ENCODE measurements at regions not wholly inside any gene's neighbourhood (a gene's known extent, or its start where the extent isn't known, plus 50 kb on each side); places are given as distances from the start of the nearest gene placed in this dataset.

GRCh38 chr14:86050072-86050683 is 520.2 kb downstream of the FLRT2 start:
- no peak for DNase-seq (ENCODE audit: low read depth in 1 of 2, low spot score in 1 of 2)

DNA sequence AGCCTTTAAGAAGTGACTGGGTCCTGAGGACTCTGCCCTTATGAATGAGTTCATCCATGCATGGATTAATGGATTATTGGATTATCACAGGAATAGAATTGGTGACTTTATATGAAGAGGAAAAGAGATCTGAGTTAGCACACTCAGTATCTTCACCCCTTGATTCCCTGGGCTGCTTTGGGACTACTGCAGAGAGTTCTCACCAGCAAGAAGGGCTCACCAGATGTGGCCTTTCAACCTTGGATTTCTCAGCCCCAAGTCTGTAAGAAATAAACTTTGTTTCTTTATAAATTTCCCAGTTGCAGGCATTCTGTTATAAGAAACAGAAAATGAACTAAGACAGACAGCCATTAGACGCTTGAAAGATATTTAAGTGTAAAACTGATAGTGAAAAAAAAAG is 509.2 kb downstream of the FLRT2 start:
- DNase-seq (ENCODE audit: low read depth in 1 of 2, low spot score in 1 of 2) = no peak

- DNase-seq (ENCODE audit: low read depth in 1 of 2, low spot score in 1 of 2) = peak in 1 of 2 donors; percentile 2
Observed at GRCh38 chr14:86038387-86039042, 508.6 kb downstream of the FLRT2 start.

GRCh38 chr14:86035882-86036281 is 505.9 kb downstream of the FLRT2 start:
- no peak for DNase-seq (ENCODE audit: low read depth in 1 of 2, low spot score in 1 of 2)

DNA sequence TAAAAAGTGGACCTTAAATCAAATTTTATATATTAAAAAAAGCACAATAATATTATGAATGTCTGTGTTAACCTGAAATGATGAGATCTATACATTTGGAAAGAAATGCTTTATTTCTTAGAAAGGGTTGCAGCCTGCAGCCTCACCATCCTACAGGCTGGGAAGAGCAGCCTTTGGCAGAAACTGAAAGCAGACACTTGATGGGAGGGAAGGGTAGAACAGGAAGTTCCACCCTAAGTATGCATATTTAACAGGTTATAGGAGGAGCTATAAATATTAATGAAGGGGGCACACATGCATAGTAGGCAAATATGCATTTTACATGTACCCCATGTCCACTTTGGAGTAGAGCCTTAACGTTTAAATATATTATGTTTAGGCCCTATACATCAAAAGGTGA is 498.0 kb downstream of the FLRT2 start:
- no peak for DNase-seq (ENCODE audit: low read depth in 1 of 2, low spot score in 1 of 2)

- no peak for DNase-seq (ENCODE audit: low read depth in 1 of 2, low spot score in 1 of 2)
Observed at GRCh38 chr14:86027144-86027543, 497.2 kb downstream of the FLRT2 start.

DNA sequence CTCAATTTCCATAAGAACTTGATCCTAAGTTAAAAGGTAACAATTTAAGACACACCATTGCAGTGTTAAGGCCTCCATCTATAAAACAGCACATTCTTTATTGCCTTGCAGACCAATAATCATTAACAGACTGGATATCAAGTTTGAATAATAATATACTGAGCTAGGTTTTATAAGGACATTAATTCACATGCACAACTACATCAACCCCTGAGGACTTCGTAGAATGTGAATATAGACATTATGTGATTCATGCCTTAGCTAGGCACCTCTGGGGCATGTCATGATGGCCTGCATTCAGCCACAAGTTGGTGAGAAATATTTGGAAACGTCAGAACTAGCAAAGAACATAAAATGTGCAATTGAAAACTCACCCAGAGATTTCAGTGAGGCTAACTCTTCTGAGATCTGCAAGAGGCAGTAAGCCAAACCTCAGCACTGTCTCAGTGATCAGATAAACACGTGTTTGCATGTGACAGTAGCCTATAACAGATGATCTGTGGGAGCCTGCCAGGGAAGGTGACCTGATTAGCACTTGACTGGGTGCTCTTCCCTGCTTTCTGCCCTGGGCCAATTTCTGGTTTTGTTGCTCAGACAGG is 492.2 kb downstream of the FLRT2 start:
- DNase-seq (ENCODE audit: low read depth in 1 of 2, low spot score in 1 of 2) = no peak

- no peak for DNase-seq (ENCODE audit: low read depth in 1 of 2, low spot score in 1 of 2)
Observed at GRCh38 chr14:86020841-86021240, 490.9 kb downstream of the FLRT2 start.

GRCh38 chr14:86015941-86016340 is 486.0 kb downstream of the FLRT2 start:
- no peak for DNase-seq (ENCODE audit: low read depth in 1 of 2, low spot score in 1 of 2)

- DNase-seq (ENCODE audit: low read depth in 1 of 2, low spot score in 1 of 2) = no peak
Observed at GRCh38 chr14:86015511-86015910, 485.6 kb downstream of the FLRT2 start.

DNA sequence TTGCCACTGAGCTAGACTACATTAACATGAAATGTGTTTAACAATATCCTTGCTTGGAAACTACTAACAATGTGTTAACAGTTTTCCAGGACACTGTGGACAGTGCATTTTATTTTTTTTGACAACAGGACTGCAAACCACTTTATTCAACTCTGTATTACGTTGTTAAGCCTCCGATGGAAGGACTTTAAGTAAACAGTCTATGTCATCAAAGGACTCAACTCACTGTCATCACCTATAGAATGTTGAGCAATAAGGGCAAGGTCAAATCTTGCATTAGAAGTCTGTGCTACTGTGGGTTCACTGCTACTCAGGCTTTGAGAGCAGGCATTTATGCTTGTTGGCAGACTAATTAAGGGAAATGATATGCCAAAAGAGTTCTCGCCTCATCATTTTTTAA is 483.7 kb downstream of the FLRT2 start:
- DNase-seq (ENCODE audit: low read depth in 1 of 2, low spot score in 1 of 2) = no peak

GRCh38 chr14:86012461-86012860 is 482.5 kb downstream of the FLRT2 start:
- no peak for DNase-seq (ENCODE audit: low read depth in 1 of 2, low spot score in 1 of 2)

DNA sequence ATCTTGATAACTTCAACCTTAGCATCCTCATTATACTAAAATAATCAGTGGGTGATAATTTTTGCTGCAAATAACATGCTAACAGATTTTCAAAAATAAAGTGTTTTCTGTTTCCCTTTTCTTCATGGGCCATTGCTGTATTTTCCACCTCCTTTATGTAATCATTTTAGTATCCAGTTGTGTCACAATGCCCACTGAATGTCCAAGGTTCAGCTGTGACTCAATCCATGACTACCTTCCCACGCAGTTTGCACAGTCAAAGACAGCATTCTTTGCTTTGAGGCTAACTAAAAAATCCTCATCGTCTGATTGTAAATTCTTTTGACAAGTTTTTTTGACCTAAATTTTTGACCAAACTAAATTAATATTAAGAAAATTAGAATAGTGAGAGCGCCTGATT is 474.1 kb downstream of the FLRT2 start:
- DNase-seq (ENCODE audit: low read depth in 1 of 2, low spot score in 1 of 2) = no peak

GRCh38 chr14:85996551-85996950 is 466.6 kb downstream of the FLRT2 start:
- no peak for DNase-seq (ENCODE audit: low read depth in 1 of 2, low spot score in 1 of 2)

GRCh38 chr14:85991156-85991555 is 461.2 kb downstream of the FLRT2 start:
- DNase-seq (ENCODE audit: low read depth in 1 of 2, low spot score in 1 of 2) = no peak

GRCh38 chr14:85987907-85988306 is 458.0 kb downstream of the FLRT2 start:
- DNase-seq (ENCODE audit: low read depth in 1 of 2, low spot score in 1 of 2) = no peak

DNA sequence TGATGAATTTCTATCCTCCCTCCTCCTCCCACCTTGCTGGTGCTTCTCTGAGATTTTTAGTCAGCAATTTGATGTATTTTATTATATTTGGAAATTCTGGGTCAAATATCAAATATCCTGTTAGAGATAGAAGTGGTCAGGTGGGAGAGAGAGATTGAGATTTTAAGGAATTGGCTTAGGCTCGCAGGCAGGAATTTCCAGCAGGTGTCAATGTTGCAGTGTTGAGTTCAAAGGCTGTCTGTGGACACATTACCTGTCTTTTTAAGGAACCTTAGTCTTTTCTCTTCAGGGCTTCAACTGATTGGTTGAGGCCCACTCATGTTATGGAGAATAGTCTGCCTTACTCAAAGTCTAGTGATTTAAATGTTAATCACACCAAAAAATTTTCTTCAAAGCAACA is 457.3 kb downstream of the FLRT2 start:
- no peak for DNase-seq (ENCODE audit: low read depth in 1 of 2, low spot score in 1 of 2)

DNA sequence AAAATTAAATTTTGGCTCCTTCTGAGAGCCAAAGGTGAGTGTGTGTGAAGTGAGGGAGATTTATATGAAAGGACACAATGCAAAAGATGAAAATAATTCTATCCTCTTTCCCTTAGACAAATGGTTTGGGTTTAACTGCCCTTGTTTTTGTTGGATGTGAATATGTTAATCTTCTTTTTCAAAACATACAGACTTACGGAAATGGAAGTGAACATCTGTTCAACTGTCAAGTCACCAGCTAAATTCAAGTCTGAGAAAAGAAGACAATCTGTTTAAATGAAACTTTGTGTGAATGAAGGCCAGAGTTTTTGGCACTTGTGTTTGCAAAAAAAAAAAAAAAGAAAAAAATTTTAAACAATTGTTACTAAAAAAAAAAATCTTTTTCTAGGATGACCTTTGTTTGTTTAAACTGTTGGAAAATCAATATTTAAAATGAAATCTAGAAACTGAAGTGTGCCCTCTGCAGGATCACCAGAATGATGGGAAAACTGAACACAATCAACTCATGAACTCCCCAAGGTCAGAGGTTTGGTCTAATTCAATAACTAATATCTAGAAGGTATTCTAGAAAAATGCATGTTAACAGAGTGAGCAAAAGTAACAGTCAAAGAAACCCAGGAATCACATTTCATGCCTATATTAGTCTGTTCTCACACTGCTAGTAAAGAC is 448.8 kb downstream of the FLRT2 start:
- DNase-seq (ENCODE audit: low read depth in 1 of 2, low spot score in 1 of 2) = no peak

DNA sequence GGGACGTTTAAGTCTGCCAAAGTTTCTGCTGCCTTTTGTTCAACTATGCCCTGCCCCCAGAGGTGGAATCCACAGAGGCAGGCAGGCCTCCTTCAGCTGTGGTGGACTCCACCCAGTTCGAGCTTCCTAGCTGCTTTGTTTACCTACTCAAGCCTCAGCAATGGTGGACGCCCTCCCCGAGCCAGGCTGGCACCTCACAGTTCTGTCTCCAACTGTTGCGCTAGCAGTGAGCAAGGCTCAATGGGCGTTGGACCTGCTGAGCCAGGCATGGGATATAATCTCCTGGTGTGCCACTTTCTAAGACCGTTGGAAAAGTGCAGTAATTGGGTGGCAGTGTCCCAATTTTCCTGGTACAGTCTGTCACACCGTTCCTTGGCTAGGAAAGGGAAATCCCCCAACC is 444.7 kb downstream of the FLRT2 start:
- no peak for DNase-seq (ENCODE audit: low read depth in 1 of 2, low spot score in 1 of 2)

GRCh38 chr14:85963486-85963885 is 433.5 kb downstream of the FLRT2 start:
- DNase-seq (ENCODE audit: low read depth in 1 of 2, low spot score in 1 of 2) = no peak

DNA sequence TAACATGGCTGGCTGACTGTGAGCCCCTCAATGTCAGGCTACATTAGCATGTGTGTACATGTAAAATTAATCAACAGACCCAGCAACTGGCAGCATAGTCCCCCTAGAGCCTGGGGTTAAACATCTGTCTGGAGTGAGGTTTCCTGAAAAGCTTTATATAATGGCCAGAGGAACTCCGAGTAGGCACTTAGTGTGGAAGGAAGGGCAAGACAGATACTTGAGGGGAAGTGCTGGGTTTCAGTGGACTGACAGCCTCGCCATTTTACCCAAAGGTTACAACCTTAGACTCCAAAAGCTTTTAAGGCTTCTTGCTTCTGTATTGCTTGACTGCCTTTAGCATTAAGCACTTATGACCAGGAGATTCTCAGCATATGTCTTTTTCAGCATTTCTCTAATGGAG is 430.8 kb downstream of the FLRT2 start:
- no peak for DNase-seq (ENCODE audit: low read depth in 1 of 2, low spot score in 1 of 2)

GRCh38 chr14:85959063-85959462 is 429.1 kb downstream of the FLRT2 start:
- DNase-seq (ENCODE audit: low read depth in 1 of 2, low spot score in 1 of 2) = no peak

All from stimulated activated CD4-positive, alpha-beta T cell treated with anti-CD3 and anti-CD28 coated beads, Interleukin-15, amount 100 ng/mL, for 1 hour (primary cell).